GM19023 (cell line): ENCODE measurements at regions not wholly inside any gene's neighbourhood (a gene's known extent, or its start where the extent isn't known, plus 50 kb on each side); places are given as distances from the start of the nearest gene placed in this dataset.
A peak's percentile ranks its signal among the peaks of the same experiment; 100 is the strongest.

ENCODE experiments used
- ATAC-seq: cut with Tn5 transposase; IDR thresholded peaks from one replicate; pipeline ENCODE4 v1.9.1; 2021; ENCODE audit warnings: mild to moderate bottlenecking, moderate library complexity; ENCODE audit not compliant: unreplicated experiment

GRCh38 chr5:124590686-124591085, 155.8 kb downstream of the ZNF608 start:
- ATAC-seq = no peak

DNA sequence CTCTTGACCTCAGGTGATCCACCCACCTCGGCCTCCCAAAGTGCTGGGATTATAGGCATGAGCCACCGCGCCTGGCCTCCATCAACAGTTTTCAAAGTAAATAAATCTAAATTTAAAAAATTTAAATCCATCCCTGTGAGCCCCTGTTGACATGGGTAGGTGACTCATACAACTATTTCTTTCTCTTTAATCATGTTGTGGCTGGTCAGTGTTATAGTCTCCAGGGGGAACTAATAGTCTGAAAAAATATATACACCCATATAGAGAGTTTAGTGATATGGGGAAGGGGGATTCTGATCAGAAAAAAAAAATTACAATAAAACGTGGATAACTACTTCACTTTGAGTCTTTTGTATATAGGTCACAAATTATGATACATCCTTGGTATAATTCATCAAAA, 159.2 kb downstream of the ZNF608 start:
- ATAC-seq = no peak

GRCh38 chr5:124584991-124585715, 161.3 kb downstream of the ZNF608 start:
- no peak for ATAC-seq

GRCh38 chr5:124583469-124584350, 162.7 kb downstream of the ZNF608 start:
- peak; percentile 99 for ATAC-seq

- no peak for ATAC-seq
Measured at GRCh38 chr5:124582561-124582840, 163.9 kb downstream of the ZNF608 start.

DNA sequence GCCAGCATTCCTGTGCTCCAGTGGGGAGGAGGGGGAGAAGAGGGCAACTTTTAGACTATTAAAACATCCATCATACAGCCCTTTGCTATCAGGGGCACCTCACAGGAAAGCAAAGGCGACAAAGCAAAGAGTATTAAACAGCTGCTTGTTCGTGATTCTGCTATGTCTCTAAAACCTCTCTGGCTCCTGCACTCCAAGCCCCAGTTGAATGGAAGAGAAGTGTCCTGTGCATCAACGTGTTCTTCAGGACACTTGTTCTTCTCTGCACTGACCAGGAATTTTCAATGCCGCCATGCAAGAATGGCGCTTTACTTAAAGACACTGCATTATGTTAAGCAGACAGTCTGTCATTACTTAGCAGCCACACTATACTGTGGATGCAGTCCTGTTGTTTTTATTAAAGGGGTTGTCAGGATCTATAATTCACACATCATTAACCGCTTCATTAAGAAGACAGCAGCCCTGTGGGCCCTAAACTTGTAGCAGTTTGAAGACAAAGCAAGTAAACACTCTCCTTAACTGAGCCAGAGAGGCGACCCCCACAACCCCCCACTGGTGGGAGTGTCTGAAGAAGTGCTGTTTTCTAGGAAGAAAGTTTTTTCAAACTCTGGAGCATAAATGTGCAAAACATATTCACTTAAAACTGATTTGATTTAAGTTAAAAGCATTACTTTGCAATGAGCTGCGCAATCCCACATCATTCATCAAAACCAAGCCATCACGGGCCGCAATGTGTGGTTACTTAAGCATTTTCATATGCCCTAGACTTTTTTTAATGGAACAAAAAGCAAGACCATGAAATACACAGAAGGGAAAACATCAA, 164.5 kb downstream of the ZNF608 start:
- ATAC-seq = no peak

GRCh38 chr5:124580925-124581737, 165.3 kb downstream of the ZNF608 start:
- no peak for ATAC-seq

- no peak for ATAC-seq
Measured at GRCh38 chr5:124580512-124580911, 165.9 kb downstream of the ZNF608 start.

GRCh38 chr5:124576848-124577409, 169.5 kb downstream of the ZNF608 start:
- ATAC-seq = no peak

DNA sequence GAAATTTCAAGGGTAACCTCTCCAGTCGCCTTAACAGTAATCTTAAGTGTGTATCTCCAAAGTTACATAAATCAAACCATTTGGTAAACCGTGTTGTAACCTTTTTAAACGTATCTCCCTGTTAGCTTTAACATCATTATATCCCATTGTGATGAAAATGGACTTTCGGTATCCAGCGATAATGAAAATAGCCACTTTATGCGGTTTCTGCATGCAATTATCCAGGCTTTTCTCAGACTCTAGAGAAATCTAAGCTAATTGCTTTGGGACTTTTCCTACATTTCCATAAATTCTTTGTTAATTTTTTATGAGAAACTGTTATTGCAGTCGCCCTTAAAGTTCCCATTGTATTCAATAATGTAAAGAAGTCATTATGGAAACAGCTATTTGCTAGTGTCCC, 170.7 kb downstream of the ZNF608 start:
- no peak for ATAC-seq

DNA sequence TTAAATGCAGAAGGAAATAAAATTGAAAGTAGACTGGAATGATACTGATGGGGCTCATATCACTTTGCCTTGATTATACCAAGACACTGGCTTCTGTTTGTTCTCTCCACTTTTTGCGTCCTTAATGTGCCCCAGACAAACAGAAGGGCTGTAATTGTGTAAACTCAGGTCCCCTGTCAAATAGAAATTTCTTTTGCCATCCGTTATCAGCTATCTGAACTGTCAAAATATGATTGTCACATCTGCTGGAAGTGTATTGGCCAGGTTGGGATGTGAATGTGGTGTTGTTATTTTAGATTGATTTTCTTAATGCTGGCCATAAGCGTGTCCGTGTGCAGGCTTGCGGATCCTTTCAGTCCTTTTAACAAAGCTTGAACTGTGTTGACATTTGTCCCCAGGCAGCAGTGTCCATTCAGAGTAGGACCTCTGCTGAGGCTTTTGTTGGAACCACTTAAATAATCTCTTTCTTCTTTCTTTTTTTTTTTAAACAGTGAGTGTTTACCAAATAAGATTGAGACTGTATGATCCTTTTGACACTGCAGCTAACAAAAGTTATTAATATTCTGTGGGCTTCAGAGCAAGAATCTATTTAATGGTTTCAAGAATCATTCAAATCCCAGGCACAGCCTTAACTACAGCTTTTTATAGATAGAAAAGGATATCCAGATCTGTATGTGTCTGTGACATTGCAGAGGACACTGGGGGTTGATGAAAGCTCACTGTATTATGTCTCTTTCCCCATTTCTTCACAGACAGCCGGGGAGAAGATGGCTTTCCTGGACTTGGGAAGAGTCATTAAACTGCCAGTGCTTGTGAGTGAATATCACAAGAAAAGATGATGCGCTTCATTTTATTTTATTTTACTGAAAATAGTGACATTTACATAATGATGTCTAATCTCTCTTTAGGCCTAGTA, 171.7 kb downstream of the ZNF608 start:
- ATAC-seq = no peak

- ATAC-seq = no peak
Measured at GRCh38 chr5:124572971-124573370, 173.5 kb downstream of the ZNF608 start.

- ATAC-seq = no peak
Measured at GRCh38 chr5:124570285-124571035, 176.0 kb downstream of the ZNF608 start.

DNA sequence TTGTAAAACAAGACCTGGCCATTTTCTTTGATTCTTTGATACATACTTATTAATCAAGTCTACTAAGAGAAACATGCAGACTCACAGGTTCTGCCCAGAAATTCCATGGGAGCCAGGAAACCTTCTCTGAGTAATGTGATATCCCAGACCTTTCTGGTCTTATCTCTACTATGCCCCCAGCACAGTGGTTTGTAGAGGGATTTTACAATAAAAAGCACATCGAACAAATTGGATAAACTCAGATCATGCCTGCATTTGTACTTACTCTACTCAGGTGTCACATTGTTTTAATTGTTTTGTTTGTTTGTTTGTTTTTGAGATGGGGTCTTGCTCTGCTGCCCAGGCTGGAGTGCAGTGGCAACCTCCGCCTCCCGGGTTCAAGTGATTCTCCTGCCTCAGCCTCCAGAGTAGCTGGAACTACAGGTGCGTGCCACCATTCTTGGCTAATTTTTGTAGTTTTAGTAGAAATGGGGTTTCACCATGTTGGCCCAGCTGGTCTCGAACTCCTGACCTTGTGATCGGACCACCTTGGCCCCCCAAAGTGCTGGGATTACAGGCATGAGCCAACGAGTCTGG, 179.5 kb downstream of the ZNF608 start:
- ATAC-seq = no peak

DNA sequence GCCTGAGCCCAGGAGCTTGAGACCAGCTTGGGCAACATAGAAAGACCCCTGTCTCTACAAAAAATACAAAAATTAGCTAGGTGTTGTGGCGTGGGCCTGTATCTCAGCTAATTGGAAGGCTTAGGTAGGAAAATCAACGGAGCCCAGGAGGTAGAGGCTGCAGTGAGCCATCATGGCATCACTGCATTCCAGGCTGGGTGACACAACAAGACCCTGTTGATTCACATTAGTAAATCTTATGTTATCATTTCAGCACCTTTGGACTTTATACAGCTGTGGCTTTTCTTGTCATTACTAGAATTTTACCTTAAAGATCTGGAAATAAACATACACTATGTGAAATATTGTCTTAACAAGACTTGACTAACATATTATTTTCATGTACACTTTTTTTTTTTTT, 185.0 kb downstream of the ZNF608 start:
- no peak for ATAC-seq

DNA sequence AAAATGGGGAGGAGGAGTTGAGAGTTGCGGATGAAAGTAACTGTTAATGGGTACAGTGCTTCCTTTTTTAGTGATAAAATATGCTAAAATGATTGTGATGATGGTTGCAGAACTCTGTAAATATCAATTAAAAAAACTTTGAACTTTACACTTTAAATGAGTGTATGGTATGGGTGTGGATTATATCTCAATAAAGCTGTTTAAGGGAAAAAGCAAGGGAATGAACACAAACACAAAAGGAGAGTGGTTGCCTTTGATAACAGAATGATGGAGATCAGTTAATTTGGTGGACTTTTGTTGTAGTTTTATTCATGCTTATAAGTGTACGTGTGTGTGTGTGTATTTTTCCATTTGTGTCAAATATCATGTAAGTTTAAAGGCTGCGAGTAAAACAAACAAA, 186.1 kb downstream of the ZNF608 start:
- no peak for ATAC-seq

DNA sequence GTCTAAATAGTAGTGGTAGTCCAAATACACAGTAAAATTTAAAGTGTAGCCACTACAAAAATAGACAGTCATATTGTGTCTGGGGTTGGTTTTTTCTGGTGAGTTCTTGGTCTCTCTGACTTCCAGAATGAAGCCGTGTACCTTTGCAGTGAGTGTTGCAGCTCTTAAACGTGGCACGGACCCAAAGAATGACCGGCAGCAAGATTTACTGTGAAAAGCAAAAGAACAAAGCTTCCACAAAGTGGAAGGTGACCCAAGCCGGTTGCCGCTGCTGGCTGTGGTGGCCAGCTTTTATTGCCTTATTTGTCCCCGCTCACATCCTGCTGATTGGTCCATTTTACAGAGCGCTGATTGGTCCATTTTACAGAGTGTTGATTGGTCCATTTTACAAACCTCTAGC, 188.7 kb downstream of the ZNF608 start:
- no peak for ATAC-seq
